ENCODE measurements at regions not wholly inside any gene's neighbourhood (a gene's known extent, or its start where the extent isn't known, plus 50 kb on each side); places are given as distances from the start of the nearest gene placed in this dataset.
A peak's percentile ranks its signal among the peaks of the same experiment; 100 is the strongest.

GRCh38 chr3:194273743-194274310 is 77.3 kb downstream of the CPN2 start:
- DNase-seq = peak; percentile 7 to 56
- no peaks in the 10 kb centered on the region for H3K36me3 ChIP-seq
- H3K4me1 ChIP-seq = peaks cover 3 to 83% (median 70%) of the 10 kb centered on the region in 4 donors
- no peaks in the 10 kb centered on the region for H3K27me3 ChIP-seq
- no peaks in the 10 kb centered on the region for H3K9me3 ChIP-seq
- H3K4me3 ChIP-seq = no peak overlapping the region
- peak overlapping the region in 1 of 2 donors; percentile 56 for H3K27ac ChIP-seq
- TF ChIP-seq, protein P1, sequence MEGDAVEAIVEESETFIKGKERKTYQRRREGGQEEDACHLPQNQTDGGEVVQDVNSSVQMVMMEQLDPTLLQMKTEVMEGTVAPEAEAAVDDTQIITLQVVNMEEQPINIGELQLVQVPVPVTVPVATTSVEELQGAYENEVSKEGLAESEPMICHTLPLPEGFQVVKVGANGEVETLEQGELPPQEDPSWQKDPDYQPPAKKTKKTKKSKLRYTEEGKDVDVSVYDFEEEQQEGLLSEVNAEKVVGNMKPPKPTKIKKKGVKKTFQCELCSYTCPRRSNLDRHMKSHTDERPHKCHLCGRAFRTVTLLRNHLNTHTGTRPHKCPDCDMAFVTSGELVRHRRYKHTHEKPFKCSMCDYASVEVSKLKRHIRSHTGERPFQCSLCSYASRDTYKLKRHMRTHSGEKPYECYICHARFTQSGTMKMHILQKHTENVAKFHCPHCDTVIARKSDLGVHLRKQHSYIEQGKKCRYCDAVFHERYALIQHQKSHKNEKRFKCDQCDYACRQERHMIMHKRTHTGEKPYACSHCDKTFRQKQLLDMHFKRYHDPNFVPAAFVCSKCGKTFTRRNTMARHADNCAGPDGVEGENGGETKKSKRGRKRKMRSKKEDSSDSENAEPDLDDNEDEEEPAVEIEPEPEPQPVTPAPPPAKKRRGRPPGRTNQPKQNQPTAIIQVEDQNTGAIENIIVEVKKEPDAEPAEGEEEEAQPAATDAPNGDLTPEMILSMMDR (IDR thresholded peaks at IDR 0.05) = no peak
- intact Hi-C loops (cut with DNase I; ENCODE audit: low total_unique reads) = loop anchor here (5.0 kb wide), 2 partner anchors 137 to 272 kb away; partner anchors contain the start of gene HES1

GRCh38 chr3:194274424-194275085 is 76.6 kb downstream of the CPN2 start:
- H3K4me1 ChIP-seq = peaks cover 3 to 86% (median 72%) of the 10 kb centered on the region in 4 donors
- intact Hi-C loops (cut with DNase I; ENCODE audit: low total_unique reads) = loop anchor here (5.0 kb wide), 2 partner anchors 137 to 272 kb away; partner anchors contain the start of gene HES1
- H3K27ac ChIP-seq = peak overlapping the region; percentile 56 to 87
- H3K9me3 ChIP-seq = no peaks in the 10 kb centered on the region
- peak; percentile 17 to 70 for DNase-seq
- no peaks in the 10 kb centered on the region for H3K27me3 ChIP-seq
- H3K36me3 ChIP-seq = no peaks in the 10 kb centered on the region
- TF ChIP-seq, protein P1 (IDR thresholded peaks at IDR 0.05) = peak in 1 of 2 experiments; percentile 31
- no peak overlapping the region for H3K4me3 ChIP-seq

DNA sequence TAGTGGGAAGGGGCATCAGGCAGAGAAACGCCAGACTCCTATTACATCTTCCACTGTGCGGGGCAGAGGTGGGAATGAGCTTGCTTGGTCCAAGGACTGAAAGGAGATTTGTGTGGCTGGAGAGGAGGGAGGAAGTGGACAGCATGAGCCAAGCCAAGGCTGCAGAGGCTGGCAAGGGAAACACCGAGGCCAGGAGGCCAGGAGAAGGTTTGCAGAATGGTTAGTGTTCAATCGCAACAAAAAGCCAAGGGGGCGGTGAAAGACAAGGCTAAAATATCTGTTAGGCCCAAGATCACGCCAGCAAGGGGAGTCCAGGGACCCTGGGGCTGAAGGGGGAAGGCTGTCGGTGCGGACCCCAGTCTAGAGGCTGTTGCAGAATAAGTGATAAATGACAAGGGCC is 75.8 kb downstream of the CPN2 start:
- DNase-seq = peak; percentile 23 to 78
- H3K27me3 ChIP-seq = no peaks in the 10 kb centered on the region
- H3K4me1 ChIP-seq = peaks cover 3 to 82% (median 69%) of the 10 kb centered on the region in 4 donors
- peak overlapping the region; percentile 56 to 87 for H3K27ac ChIP-seq
- H3K4me3 ChIP-seq = no peak overlapping the region
- no peaks in the 10 kb centered on the region for H3K9me3 ChIP-seq
- TF ChIP-seq, protein P1 (IDR thresholded peaks at IDR 0.05) = no peak
- H3K36me3 ChIP-seq = no peaks in the 10 kb centered on the region
- intact Hi-C loops (cut with DNase I; ENCODE audit: low total_unique reads) = no loop called here

GRCh38 chr3:194275721-194276120 is 75.4 kb downstream of the CPN2 start:
- Histone ChIP-seq H3K36me3 (no peaks in the 10 kb centered on the region), H3K9me3 (no peaks in the 10 kb centered on the region), H3K4me3 (no peak overlapping the region), H3K27ac (peak overlapping the region; percentile 79 to 87), H3K4me1 (peaks cover 3 to 77% (median 65%) of the 10 kb centered on the region in 4 donors), H3K27me3 (no peaks in the 10 kb centered on the region)
- intact Hi-C loops (cut with DNase I; ENCODE audit: low total_unique reads) = no loop called here
- TF ChIP-seq, protein P1 (IDR thresholded peaks at IDR 0.05) = no peak
- peak; percentile 14 to 54 for DNase-seq

DNA sequence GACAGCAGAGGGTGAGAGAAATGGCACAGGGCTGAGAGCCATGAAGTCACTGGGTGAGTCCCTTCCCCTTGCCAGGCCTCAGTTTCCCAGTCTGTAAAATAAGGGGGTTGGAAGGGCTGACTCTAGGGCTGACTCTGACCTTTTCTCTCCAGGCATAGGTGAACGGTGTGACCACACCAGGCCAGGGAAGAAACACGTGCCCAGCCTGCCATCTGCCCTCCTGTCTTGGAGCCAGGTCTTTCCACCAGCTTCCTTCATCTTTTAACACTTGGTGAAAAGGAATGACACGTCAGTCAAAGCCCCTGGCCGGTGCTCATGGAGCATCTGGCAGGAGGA is 74.4 kb downstream of the CPN2 start:
- TF ChIP-seq, protein P1 (IDR thresholded peaks at IDR 0.05) = no peak
- Histone ChIP-seq H3K27me3 (no peaks in the 10 kb centered on the region), H3K27ac (peak overlapping the region; percentile 79 to 87), H3K9me3 (no peaks in the 10 kb centered on the region), H3K4me1 (peaks cover under 1 to 67% (median 56%) of the 10 kb centered on the region in 4 donors), H3K36me3 (no peaks in the 10 kb centered on the region), H3K4me3 (no peak overlapping the region)
- intact Hi-C loops (cut with DNase I; ENCODE audit: low total_unique reads) = no loop called here
- no peak for DNase-seq
